GM12878 (cell line): ENCODE measurements at regions not wholly inside any gene's neighbourhood (a gene's known extent, or its start where the extent isn't known, plus 50 kb on each side); places are given as distances from the start of the nearest gene placed in this dataset.
A peak's percentile ranks its signal among the peaks of the same experiment; 100 is the strongest.

Experiments used
- ASH2L ChIP-seq: fragments of 300-600, 200-600 bp; sonication (generic); IDR thresholded peaks from 2 replicates; pipeline ENCODE4 v1.6.1; 2017; ENCODE audit warnings: low read depth, mild to moderate bottlenecking, borderline replicate concordance
- BACH1 ChIP-seq: fragments of 450-650 bp; IDR thresholded peaks from 2 replicates; pipeline ENCODE4 v1.6.1; 2017; ENCODE audit warnings: mild to moderate bottlenecking, borderline replicate concordance
- GATAD2B ChIP-seq: fragments of 450-650 bp; conservative IDR thresholded peaks from 2 replicates; pipeline ENCODE4 v1.6.1; 2017; ENCODE audit warnings: low read depth, mild to moderate bottlenecking, moderate library complexity
- IKZF2 ChIP-seq, 2 experiments: fragments of 450-650 bp; IDR thresholded peaks; 2 replicates each; pipeline ENCODE4 v1.6.1; 2017; ENCODE audit warnings: mild to moderate bottlenecking in 2 of 2, moderate library complexity in 2 of 2
- IRF4 ChIP-seq: IDR thresholded peaks from 2 replicates; pipeline ENCODE4 v1.6.1; 2011; ENCODE audit warnings: low read depth, low read length
- KAT2A ChIP-seq: conservative IDR thresholded peaks from 2 replicates; pipeline ENCODE4 v1.6.1; 2011; ENCODE audit warnings: low read depth, low read length; ENCODE audit not compliant: control insufficient read depth
- LARP7 ChIP-seq: fragments of 450-650 bp; IDR thresholded peaks from 2 replicates; pipeline ENCODE4 v1.6.1; 2017; ENCODE audit warnings: mild to moderate bottlenecking
- MXI1 ChIP-seq: fragments of 150-350 bp; IDR thresholded peaks from 2 replicates; pipeline ENCODE4 v1.6.1; 2011; ENCODE audit warnings: low read depth, mild to moderate bottlenecking, inconsistent platforms, low read length, improper control_type of control experiment
- PAX5 ChIP-seq: IDR thresholded peaks from 2 replicates; pipeline ENCODE4 v1.6.1; 2011; ENCODE audit warnings: low read depth, low read length, borderline replicate concordance
- POLR2AphosphoS2 ChIP-seq: IDR thresholded peaks from 2 replicates; pipeline ENCODE4 v1.6.1; 2011; ENCODE audit warnings: low read depth, mild to moderate bottlenecking, low read length, improper control_type of control experiment, moderate library complexity
- POLR2AphosphoS5 ChIP-seq: IDR thresholded peaks from 2 replicates; pipeline ENCODE4 v1.6.1; 2011; ENCODE audit warnings: mild to moderate bottlenecking, low read length, inconsistent platforms
- POU2F2 ChIP-seq: IDR thresholded peaks from 3 replicates; pipeline ENCODE4 v1.6.1; 2011; ENCODE audit warnings: low read depth, mild to moderate bottlenecking, low read length, borderline replicate concordance
- RBBP5 ChIP-seq: fragments of 200-600 bp; sonication (generic); conservative IDR thresholded peaks from 2 replicates; pipeline ENCODE4 v1.6.1; 2016
- RCOR1 ChIP-seq: conservative IDR thresholded peaks from 2 replicates; pipeline ENCODE4 v1.6.1; 2012; ENCODE audit warnings: low read depth, low read length, improper control_type of control experiment
- SMAD5 ChIP-seq: IDR thresholded peaks from 2 replicates; pipeline ENCODE4 v1.6.1; 2016; ENCODE audit warnings: antibody characterized with exemption, low read depth
- ZBED1 ChIP-seq: IDR thresholded peaks from 2 replicates; pipeline ENCODE4 v1.6.1; 2016; ENCODE audit warnings: borderline replicate concordance
- ZNF274 ChIP-seq: IDR thresholded peaks from one replicate; pipeline ENCODE4 v1.8.0; 2011; ENCODE audit not compliant: insufficient read length, insufficient read depth
- TF ChIP-seq, protein P1 (sequence below): fragments of 150-350 bp; IDR thresholded peaks from 2 replicates; pipeline ENCODE4 v1.6.1; 2016; ENCODE audit warnings: low read depth, low read length
- TF ChIP-seq, protein P2 (sequence below): fragments of 450-650 bp; IDR thresholded peaks from 2 replicates; pipeline ENCODE4 v1.6.1; 2018; ENCODE audit warnings: borderline replicate concordance, mild to moderate bottlenecking; ENCODE audit not compliant: partially characterized antibody
- TF ChIP-seq, protein P3 (sequence below): fragments of 450-650 bp; formaldehyde crosslinking; IDR thresholded peaks from 2 replicates; pipeline ENCODE4 v1.4.0; 2022; ENCODE audit warnings: mild to moderate bottlenecking, moderate library complexity
- TF ChIP-seq, protein P4 (sequence below): IDR thresholded peaks from 2 replicates; pipeline ENCODE4 v1.6.1; 2011; ENCODE audit warnings: borderline replicate concordance, low read depth, mild to moderate bottlenecking, moderate library complexity, low read length; ENCODE audit not compliant: insufficient read depth, poor library complexity, severe bottlenecking

DNA sequence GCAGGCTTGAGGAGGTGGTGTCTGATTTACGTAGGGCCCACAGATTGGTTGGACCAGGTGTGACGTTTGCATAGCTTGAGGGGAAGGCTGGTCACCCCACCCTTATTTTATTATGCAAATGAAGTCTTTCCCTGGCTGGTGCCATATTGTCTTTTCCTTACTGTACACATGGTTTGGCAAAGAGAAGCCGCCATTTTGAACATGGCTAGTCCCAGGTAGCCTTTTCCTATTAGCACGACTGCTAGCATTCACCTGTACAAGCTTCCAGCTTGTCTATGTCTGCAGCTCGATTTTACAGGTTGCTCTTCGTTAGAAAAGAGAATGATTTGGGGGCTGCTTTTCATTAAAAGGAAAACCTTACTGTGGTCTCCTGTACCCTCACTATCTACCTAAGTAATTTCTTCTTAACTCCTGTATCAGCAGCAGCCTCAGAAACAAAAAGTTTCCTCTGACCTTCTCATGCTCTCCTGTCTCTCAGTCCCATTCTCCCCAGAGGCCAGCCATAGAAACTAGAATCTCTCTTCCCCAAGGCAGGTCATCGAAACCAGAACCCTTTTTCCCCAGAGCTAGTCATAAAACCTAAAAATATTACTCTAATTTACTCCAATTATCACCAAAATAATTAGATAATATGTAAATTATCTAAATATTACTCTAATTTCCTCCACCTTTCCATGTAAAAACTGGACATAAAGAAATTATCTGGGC is 151.8 kb downstream of the B3GNT2 start (continued):
- TF ChIP-seq PAX5 (no peak), KAT2A (no peak), RBBP5 (no peak), POLR2AphosphoS2 (no peak), LARP7 (no peak), SMAD5 (no peak), RCOR1 (no peak), ZNF274 (no peak), IRF4 (no peak), MXI1 (no peak), GATAD2B (no peak), POLR2AphosphoS5 (no peak), POU2F2 (no peak; the same call in 2 of the 3 replicates), ASH2L (no peak), IKZF2 (IDR thresholded peaks at IDR 0.05) (peak; percentile 62 to 64; a peak in 3 of 4 replicates), BACH1 (no peak), ZBED1 (no peak; the same call in 1 of the 2 replicates)
- TF ChIP-seq, protein P1, sequence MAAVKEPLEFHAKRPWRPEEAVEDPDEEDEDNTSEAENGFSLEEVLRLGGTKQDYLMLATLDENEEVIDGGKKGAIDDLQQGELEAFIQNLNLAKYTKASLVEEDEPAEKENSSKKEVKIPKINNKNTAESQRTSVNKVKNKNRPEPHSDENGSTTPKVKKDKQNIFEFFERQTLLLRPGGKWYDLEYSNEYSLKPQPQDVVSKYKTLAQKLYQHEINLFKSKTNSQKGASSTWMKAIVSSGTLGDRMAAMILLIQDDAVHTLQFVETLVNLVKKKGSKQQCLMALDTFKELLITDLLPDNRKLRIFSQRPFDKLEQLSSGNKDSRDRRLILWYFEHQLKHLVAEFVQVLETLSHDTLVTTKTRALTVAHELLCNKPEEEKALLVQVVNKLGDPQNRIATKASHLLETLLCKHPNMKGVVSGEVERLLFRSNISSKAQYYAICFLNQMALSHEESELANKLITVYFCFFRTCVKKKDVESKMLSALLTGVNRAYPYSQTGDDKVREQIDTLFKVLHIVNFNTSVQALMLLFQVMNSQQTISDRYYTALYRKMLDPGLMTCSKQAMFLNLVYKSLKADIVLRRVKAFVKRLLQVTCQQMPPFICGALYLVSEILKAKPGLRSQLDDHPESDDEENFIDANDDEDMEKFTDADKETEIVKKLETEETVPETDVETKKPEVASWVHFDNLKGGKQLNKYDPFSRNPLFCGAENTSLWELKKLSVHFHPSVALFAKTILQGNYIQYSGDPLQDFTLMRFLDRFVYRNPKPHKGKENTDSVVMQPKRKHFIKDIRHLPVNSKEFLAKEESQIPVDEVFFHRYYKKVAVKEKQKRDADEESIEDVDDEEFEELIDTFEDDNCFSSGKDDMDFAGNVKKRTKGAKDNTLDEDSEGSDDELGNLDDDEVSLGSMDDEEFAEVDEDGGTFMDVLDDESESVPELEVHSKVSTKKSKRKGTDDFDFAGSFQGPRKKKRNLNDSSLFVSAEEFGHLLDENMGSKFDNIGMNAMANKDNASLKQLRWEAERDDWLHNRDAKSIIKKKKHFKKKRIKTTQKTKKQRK = no peak
- TF ChIP-seq, protein P2, sequence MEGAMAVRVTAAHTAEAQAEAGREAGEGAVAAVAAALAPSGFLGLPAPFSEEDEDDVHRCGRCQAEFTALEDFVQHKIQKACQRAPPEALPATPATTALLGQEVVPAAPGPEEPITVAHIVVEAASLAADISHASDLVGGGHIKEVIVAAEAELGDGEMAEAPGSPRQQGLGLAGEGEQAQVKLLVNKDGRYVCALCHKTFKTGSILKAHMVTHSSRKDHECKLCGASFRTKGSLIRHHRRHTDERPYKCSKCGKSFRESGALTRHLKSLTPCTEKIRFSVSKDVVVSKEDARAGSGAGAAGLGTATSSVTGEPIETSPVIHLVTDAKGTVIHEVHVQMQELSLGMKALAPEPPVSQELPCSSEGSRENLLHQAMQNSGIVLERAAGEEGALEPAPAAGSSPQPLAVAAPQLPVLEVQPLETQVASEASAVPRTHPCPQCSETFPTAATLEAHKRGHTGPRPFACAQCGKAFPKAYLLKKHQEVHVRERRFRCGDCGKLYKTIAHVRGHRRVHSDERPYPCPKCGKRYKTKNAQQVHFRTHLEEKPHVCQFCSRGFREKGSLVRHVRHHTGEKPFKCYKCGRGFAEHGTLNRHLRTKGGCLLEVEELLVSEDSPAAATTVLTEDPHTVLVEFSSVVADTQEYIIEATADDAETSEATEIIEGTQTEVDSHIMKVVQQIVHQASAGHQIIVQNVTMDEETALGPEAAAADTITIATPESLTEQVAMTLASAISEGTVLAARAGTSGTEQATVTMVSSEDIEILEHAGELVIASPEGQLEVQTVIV = no peak
- TF ChIP-seq, protein P3, sequence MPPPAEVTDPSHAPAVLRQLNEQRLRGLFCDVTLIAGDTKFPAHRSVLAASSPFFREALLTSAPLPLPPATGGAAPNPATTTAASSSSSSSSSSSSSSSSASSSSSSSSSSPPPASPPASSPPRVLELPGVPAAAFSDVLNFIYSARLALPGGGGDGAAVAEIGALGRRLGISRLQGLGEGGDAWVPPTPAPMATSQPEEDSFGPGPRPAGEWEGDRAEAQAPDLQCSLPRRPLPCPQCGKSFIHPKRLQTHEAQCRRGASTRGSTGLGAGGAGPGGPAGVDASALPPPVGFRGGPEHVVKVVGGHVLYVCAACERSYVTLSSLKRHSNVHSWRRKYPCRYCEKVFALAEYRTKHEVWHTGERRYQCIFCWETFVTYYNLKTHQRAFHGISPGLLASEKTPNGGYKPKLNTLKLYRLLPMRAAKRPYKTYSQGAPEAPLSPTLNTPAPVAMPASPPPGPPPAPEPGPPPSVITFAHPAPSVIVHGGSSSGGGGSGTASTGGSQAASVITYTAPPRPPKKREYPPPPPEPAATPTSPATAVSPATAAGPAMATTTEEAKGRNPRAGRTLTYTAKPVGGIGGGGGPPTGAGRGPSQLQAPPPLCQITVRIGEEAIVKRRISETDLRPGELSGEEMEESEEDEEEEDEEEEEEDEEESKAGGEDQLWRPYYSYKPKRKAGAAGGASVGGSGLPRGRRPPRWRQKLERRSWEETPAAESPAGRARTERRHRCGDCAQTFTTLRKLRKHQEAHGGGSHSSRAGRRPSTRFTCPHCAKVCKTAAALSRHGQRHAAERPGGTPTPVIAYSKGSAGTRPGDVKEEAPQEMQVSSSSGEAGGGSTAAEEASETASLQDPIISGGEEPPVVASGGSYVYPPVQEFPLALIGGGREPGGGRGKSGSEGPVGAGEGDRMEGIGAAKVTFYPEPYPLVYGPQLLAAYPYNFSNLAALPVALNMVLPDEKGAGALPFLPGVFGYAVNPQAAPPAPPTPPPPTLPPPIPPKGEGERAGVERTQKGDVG (CRISPR knock-in tag) = no peak
- TF ChIP-seq, protein P4, sequence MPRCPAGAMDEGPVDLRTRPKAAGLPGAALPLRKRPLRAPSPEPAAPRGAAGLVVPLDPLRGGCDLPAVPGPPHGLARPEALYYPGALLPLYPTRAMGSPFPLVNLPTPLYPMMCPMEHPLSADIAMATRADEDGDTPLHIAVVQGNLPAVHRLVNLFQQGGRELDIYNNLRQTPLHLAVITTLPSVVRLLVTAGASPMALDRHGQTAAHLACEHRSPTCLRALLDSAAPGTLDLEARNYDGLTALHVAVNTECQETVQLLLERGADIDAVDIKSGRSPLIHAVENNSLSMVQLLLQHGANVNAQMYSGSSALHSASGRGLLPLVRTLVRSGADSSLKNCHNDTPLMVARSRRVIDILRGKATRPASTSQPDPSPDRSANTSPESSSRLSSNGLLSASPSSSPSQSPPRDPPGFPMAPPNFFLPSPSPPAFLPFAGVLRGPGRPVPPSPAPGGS = peak; percentile 43
